Erythroblast (primary cell): ENCODE measurements at regions not wholly inside any gene's neighbourhood (a gene's known extent, or its start where the extent isn't known, plus 50 kb on each side); places are given as distances from the start of the nearest gene placed in this dataset.

Experiments used
- GATA1 ChIP-seq: IDR thresholded peaks from 2 replicates; pipeline ENCODE4 v1.6.1; 2011; ENCODE audit warnings: low read depth, mild to moderate bottlenecking, control low read depth, low read length, moderate library complexity
- POLR2A ChIP-seq: IDR thresholded peaks from 2 replicates; pipeline ENCODE4 v1.6.1; 2011; ENCODE audit warnings: mild to moderate bottlenecking, low read length

GRCh38 chr14:62125793-62126192, 363.6 kb downstream of the SNAPC1 start:
- no peak for TF ChIP-seq POLR2A
- no peak for TF ChIP-seq GATA1
